Activated B cell treated with CpG ODN at 0.5 μM for 24 hours (primary cell): ENCODE measurements at regions not wholly inside any gene's neighbourhood (a gene's known extent, or its start where the extent isn't known, plus 50 kb on each side); places are given as distances from the start of the nearest gene placed in this dataset.

Source experiments
- ATAC-seq: fragments of 200-7000 bp; cut with Tn5 transposase; one replicate; pipeline ENCODE4 v1.10.0; 2021; ENCODE audit warnings: low read depth, mild to moderate bottlenecking, moderate library complexity
- CTCF ChIA-PET: fragments of 350-600 bp; sonication (Branson Sonifier 250); formaldehyde crosslinking; loops from one replicate; lab custom pipeline; 2021; ENCODE audit warnings: antibody characterized with exemption; lab: Charles Lee
- POLR2A ChIA-PET: fragments of 350-600 bp; sonication (Branson Sonifier 250); formaldehyde crosslinking; loops from one replicate; lab custom pipeline; 2021; ENCODE audit warnings: antibody characterized with exemption; lab: Charles Lee
- DNase-seq: peaks from one replicate; pipeline ENCODE4 v3.0.0; 2022
- H3K27ac Mint-ChIP-seq: one replicate; pipeline ENCODE4 v1.8.0; 2020; ENCODE audit warnings: mixed read lengths
- H3K27me3 Mint-ChIP-seq: one replicate; pipeline ENCODE4 v1.8.0; 2021; ENCODE audit warnings: mixed read lengths
- H3K36me3 Mint-ChIP-seq: one replicate; pipeline ENCODE4 v1.8.0; 2021; ENCODE audit warnings: low read depth, mixed read lengths
- H3K4me1 Mint-ChIP-seq: one replicate; pipeline ENCODE4 v1.8.0; 2021; ENCODE audit warnings: mixed read lengths
- H3K4me3 Mint-ChIP-seq: one replicate; pipeline ENCODE4 v1.8.0; 2020; ENCODE audit warnings: mild to moderate bottlenecking, mixed read lengths
- H3K9me3 Mint-ChIP-seq: one replicate; pipeline ENCODE4 v1.8.0; 2020; ENCODE audit warnings: mixed read lengths
- CTCF ChIP-seq: fragments of 200-600 bp; IDR thresholded peaks from one replicate; pipeline ENCODE4 v1.8.0; 2022; ENCODE audit warnings: antibody characterized with exemption, mild to moderate bottlenecking
- intact Hi-C: fragments of 100-400 bp; cut with micrococcal nuclease; formaldehyde crosslinking; loops from one replicate; pipeline ENCODE4 v1.15.1; 2024

GRCh38 chr12:91889059-91889458 is 256.6 kb downstream of the BTG1 start:
- no peak for TF ChIP-seq CTCF
- H3K27me3 Mint-ChIP-seq, result peaks cover 2% of the 10 kb centered on the region
- ChIA-PET CTCF (no interaction called here), POLR2A (no interaction called here)
- H3K27ac Mint-ChIP-seq, result no peak overlapping the region
- intact Hi-C loops, result no loop called here
- no peaks in the 10 kb centered on the region for H3K36me3 Mint-ChIP-seq
- no peaks in the 10 kb centered on the region for H3K4me1 Mint-ChIP-seq
- DNase-seq (no peak), ATAC-seq (no peak)
- no peaks in the 10 kb centered on the region for H3K9me3 Mint-ChIP-seq
- H3K4me3 Mint-ChIP-seq, result no peak overlapping the region

- no peaks in the 10 kb centered on the region for H3K9me3 Mint-ChIP-seq
- peaks cover 2% of the 10 kb centered on the region for H3K27me3 Mint-ChIP-seq
- no peak for DNase-seq
- no peak for TF ChIP-seq CTCF
- H3K4me1 Mint-ChIP-seq, result no peaks in the 10 kb centered on the region
- H3K4me3 Mint-ChIP-seq, result no peak overlapping the region
- H3K36me3 Mint-ChIP-seq, result no peaks in the 10 kb centered on the region
- intact Hi-C loops, result no loop called here
- H3K27ac Mint-ChIP-seq, result no peak overlapping the region
- no peak for ATAC-seq
- POLR2A ChIA-PET, result no interaction called here
- CTCF ChIA-PET, result no interaction called here
Observed at GRCh38 chr12:91887957-91888356, 257.7 kb downstream of the BTG1 start.

GRCh38 chr12:91885851-91886731 is 259.6 kb downstream of the BTG1 start:
- no peak overlapping the region for H3K4me3 Mint-ChIP-seq
- H3K36me3 Mint-ChIP-seq, result no peaks in the 10 kb centered on the region
- POLR2A ChIA-PET, result interaction anchor here (0.6 kb wide), 1 partner anchor 142 kb away, joined by 3 read pairs; no protein-coding TSS in a partner anchor
- ATAC-seq, result no peak
- no peaks in the 10 kb centered on the region for H3K4me1 Mint-ChIP-seq
- DNase-seq, result no peak
- no peak for TF ChIP-seq CTCF
- intact Hi-C loops, result no loop called here
- no peaks in the 10 kb centered on the region for H3K27me3 Mint-ChIP-seq
- H3K9me3 Mint-ChIP-seq, result no peaks in the 10 kb centered on the region
- CTCF ChIA-PET, result no interaction called here
- no peak overlapping the region for H3K27ac Mint-ChIP-seq

- DNase-seq (no peak), ATAC-seq (no peak)
- no peak overlapping the region for H3K27ac Mint-ChIP-seq
- H3K4me3 Mint-ChIP-seq, result no peak overlapping the region
- no peak for TF ChIP-seq CTCF
- no peaks in the 10 kb centered on the region for H3K36me3 Mint-ChIP-seq
- H3K27me3 Mint-ChIP-seq, result no peaks in the 10 kb centered on the region
- ChIA-PET POLR2A (no interaction called here), CTCF (no interaction called here)
- H3K4me1 Mint-ChIP-seq, result peaks cover 4% of the 10 kb centered on the region
- no peaks in the 10 kb centered on the region for H3K9me3 Mint-ChIP-seq
- intact Hi-C loops, result no loop called here
Observed at GRCh38 chr12:91884230-91884629, 261.4 kb downstream of the BTG1 start.

GRCh38 chr12:91883811-91884210 is 261.8 kb downstream of the BTG1 start:
- Mint-ChIP-seq H3K9me3 (no peaks in the 10 kb centered on the region), H3K27ac (no peak overlapping the region), H3K4me3 (no peak overlapping the region), H3K27me3 (no peaks in the 10 kb centered on the region), H3K36me3 (no peaks in the 10 kb centered on the region), H3K4me1 (peaks cover 4% of the 10 kb centered on the region)
- TF ChIP-seq CTCF, result no peak
- ChIA-PET POLR2A (no interaction called here), CTCF (no interaction called here)
- ATAC-seq (no peak), DNase-seq (no peak)
- intact Hi-C loops, result no loop called here
